ENCODE measurements at regions not wholly inside any gene's neighbourhood (a gene's known extent, or its start where the extent isn't known, plus 50 kb on each side); places are given as distances from the start of the nearest gene placed in this dataset.

DNA sequence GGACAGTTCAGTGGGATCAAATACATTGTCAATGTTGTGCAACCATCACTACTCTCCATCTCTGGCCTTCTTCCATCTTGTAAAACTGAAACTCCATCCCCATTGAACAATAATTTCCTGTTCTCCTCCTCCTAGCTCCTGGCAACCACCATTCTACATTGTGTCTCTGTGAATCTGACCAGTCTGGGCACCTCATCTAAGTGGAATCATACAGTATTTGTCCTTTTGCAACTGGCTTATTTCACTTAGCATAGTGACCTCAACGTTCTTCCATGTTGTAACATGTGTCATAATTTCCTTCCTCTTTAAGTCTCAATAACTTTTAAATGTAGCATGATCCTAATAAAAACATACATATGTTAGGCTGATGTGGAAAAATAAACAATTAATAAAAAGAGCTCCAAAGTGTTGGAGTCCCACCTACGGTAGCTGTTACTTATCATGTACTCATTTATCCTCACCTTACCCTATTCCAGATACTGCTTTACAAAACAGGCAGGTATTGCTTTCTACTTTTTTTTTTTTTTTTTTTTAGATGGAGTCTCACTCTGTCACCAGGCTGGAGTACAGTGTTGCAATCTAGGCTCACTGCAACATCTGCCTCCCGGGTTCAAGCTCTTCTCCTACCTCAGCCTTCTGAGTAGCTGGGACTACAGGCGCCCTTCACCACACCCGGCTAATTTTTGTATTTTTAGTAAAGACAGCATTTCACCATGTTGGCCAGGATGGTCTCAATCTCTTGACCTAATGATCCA, 91.9 kb downstream of the TNFAIP3 start:
- TF ChIP-seq ZNF354B (CRISPR knock-in tag; IDR thresholded peaks at IDR 0.05) (no peak), ZBTB1 (CRISPR knock-in tag; IDR thresholded peaks at IDR 0.05; ENCODE audit: borderline replicate concordance) (no peak), ZNF839 (CRISPR knock-in tag; IDR thresholded peaks at IDR 0.05; ENCODE audit: borderline replicate concordance) (no peak), FOSL2 (CRISPR knock-in tag; IDR thresholded peaks at IDR 0.05) (no peak), POLR2A (IDR thresholded peaks at IDR 0.05; ENCODE audit: insufficient read depth in 1 of 2, low read depth in 2 of 2, low read length in 2 of 2) (no peak), CBX5 (CRISPR knock-in tag; IDR thresholded peaks at IDR 0.05; ENCODE audit: borderline replicate concordance) (no peak), NR2F1 (CRISPR knock-in tag; IDR thresholded peaks at IDR 0.05) (no peak), ZSCAN29 (CRISPR knock-in tag; conservative IDR thresholded peaks at IDR 0.05) (no peak), MBD4 (IDR thresholded peaks at IDR 0.05; ENCODE audit: borderline replicate concordance, low read length) (no peak), EZH2 (conservative IDR thresholded peaks at IDR 0.05; ENCODE audit: low read depth, low read length) (no peak), HOXA3 (CRISPR knock-in tag; IDR thresholded peaks at IDR 0.05) (no peak)
- TF ChIP-seq, protein P1, sequence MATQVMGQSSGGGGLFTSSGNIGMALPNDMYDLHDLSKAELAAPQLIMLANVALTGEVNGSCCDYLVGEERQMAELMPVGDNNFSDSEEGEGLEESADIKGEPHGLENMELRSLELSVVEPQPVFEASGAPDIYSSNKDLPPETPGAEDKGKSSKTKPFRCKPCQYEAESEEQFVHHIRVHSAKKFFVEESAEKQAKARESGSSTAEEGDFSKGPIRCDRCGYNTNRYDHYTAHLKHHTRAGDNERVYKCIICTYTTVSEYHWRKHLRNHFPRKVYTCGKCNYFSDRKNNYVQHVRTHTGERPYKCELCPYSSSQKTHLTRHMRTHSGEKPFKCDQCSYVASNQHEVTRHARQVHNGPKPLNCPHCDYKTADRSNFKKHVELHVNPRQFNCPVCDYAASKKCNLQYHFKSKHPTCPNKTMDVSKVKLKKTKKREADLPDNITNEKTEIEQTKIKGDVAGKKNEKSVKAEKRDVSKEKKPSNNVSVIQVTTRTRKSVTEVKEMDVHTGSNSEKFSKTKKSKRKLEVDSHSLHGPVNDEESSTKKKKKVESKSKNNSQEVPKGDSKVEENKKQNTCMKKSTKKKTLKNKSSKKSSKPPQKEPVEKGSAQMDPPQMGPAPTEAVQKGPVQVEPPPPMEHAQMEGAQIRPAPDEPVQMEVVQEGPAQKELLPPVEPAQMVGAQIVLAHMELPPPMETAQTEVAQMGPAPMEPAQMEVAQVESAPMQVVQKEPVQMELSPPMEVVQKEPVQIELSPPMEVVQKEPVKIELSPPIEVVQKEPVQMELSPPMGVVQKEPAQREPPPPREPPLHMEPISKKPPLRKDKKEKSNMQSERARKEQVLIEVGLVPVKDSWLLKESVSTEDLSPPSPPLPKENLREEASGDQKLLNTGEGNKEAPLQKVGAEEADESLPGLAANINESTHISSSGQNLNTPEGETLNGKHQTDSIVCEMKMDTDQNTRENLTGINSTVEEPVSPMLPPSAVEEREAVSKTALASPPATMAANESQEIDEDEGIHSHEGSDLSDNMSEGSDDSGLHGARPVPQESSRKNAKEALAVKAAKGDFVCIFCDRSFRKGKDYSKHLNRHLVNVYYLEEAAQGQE (IDR thresholded peaks at IDR 0.05; ENCODE audit: borderline replicate concordance in 1 of 2, low read depth in 1 of 2, low read length in 2 of 2): no peak
- TF ChIP-seq, protein P2, sequence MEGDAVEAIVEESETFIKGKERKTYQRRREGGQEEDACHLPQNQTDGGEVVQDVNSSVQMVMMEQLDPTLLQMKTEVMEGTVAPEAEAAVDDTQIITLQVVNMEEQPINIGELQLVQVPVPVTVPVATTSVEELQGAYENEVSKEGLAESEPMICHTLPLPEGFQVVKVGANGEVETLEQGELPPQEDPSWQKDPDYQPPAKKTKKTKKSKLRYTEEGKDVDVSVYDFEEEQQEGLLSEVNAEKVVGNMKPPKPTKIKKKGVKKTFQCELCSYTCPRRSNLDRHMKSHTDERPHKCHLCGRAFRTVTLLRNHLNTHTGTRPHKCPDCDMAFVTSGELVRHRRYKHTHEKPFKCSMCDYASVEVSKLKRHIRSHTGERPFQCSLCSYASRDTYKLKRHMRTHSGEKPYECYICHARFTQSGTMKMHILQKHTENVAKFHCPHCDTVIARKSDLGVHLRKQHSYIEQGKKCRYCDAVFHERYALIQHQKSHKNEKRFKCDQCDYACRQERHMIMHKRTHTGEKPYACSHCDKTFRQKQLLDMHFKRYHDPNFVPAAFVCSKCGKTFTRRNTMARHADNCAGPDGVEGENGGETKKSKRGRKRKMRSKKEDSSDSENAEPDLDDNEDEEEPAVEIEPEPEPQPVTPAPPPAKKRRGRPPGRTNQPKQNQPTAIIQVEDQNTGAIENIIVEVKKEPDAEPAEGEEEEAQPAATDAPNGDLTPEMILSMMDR (CRISPR knock-in tag; IDR thresholded peaks at IDR 0.05): no peak
